Natural killer cell treated with Interleukin-12 subunit alpha and Interleukin-12 subunit beta and Interleukin-15 and Interleukin-18, amount 100 ng/mL, for 72 hours (primary cell): ENCODE measurements at regions not wholly inside any gene's neighbourhood (a gene's known extent, or its start where the extent isn't known, plus 50 kb on each side); places are given as distances from the start of the nearest gene placed in this dataset.
"Not testable (repeated sequence)": the region's sequence is repeated elsewhere in the genome, so short reads cannot be mapped to it uniquely, and the experiment has no call there.

ENCODE experiments used
- ATAC-seq, 2 donors: fragments of 150-1000 bp; cut with Tn5 transposase in 1 of 2; sonication (Bioruptor Pico), chemical (Tn5 transposase) in 1 of 2; 2 replicates each; pipeline ENCODE4 v1.10.0; 2021
- DNase-seq: peaks from one replicate; pipeline ENCODE4 v3.0.0; 2022; ENCODE audit warnings: low spot score
- H3K27ac Mint-ChIP-seq, 2 donors: 1 replicate in 1 of 2; 2 replicates in 1 of 2; pipeline ENCODE4 v1.8.0; 2022; ENCODE audit warnings: mixed read lengths in 2 of 2, mild to moderate bottlenecking in 1 of 2, moderate library complexity in 1 of 2
- H3K27me3 Mint-ChIP-seq, 2 donors: 1 replicate in 1 of 2; 2 replicates in 1 of 2; pipeline ENCODE4 v1.8.0; 2022; ENCODE audit warnings: mixed read lengths in 2 of 2
- H3K36me3 Mint-ChIP-seq: one replicate; pipeline ENCODE4 v1.8.0; 2022; ENCODE audit warnings: mixed read lengths
- H3K4me1 Mint-ChIP-seq, 2 donors: 1 replicate in 1 of 2; 2 replicates in 1 of 2; pipeline ENCODE4 v1.8.0; 2022; ENCODE audit warnings: low read depth in 2 of 2, mixed read lengths in 2 of 2, mild to moderate bottlenecking in 1 of 2
- H3K4me3 Mint-ChIP-seq: one replicate; pipeline ENCODE4 v1.8.0; 2022; ENCODE audit warnings: mixed read lengths
- H3K9me3 Mint-ChIP-seq: 2 replicates; pipeline ENCODE4 v1.8.0; 2022; ENCODE audit warnings: mixed read lengths

DNA sequence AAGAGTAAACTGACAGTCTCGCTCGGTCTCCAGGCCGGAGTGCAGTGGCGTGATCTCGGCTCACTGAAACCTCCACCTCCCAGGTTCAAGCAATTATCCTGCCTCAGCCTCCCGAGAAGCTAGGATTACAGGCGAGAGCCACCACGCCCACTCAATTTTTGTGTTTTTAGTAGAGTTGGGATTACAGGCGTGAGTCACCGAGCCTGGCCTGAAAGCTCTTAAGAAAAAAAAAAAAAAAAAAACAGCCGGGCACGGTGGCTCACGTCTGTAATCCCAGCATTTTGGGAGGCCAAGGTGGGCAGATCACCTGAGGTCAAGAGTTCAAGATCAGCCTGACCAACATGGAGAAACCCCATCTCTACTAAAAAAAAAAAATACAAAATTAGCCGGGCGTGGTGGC lies 55.3 kb upstream of the THOC2 start:
- not testable (repeated sequence) for H3K9me3 Mint-ChIP-seq, H3K4me1 Mint-ChIP-seq, H3K27ac Mint-ChIP-seq, ATAC-seq, H3K27me3 Mint-ChIP-seq, H3K36me3 Mint-ChIP-seq, H3K4me3 Mint-ChIP-seq, DNase-seq

- Mint-ChIP-seq H3K27ac (no peak overlapping the region), H3K4me1 (no peaks in the 10 kb centered on the region), H3K4me3 (no peak overlapping the region)
Measured at GRCh38 chrX:123788744-123789143, 55.9 kb upstream of the THOC2 start.

DNA sequence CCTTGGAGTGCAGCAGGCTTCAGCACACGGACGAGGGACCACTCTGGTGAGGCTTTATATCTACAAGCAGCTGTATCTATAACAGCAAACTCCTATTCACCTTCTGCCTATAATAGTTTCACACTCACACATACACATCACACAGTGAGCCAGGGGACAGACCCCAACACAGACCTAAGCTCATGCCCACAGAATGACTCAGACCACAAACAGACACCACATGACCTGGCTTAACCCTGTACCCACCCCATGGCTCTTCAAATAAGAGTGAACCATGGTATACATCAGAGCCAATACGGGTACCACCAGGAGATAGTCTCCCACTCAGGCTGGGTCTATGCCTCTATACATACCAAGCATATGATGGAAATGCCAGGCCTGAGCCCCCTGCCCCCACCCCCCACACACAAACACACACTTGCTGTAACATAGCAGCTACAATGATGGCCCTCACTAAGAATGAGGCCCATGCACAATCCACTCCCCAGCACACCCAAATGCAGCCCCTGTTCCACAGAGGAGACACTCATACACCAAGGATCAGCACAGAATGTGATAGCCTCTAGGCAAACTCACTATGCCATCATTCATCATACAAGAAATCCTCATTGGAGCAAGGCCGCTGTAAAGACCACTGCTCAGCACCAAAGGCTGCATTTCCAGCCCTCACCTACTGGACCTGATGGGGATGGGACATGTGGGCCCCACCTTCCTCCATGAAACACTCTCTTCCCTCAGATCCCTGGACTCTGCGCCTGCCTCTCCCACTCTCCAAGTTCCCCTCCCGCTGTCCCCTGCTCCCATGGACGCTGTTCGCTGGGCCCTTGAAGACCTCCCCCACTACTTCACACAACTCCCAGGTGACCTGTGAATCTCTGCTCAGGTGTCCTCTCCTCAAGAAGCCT lies 62.1 kb upstream of the XIAP start:
- Mint-ChIP-seq H3K4me1 (peaks cover 4 to 5% of the 10 kb centered on the region in 2 donors), H3K27ac (no peak overlapping the region), H3K36me3 (no peaks in the 10 kb centered on the region), H3K4me3 (no peak overlapping the region), H3K27me3 (no peaks in the 10 kb centered on the region), H3K9me3 (no peaks in the 10 kb centered on the region)
- peak; percentile 55 to 65 for ATAC-seq
- no peak for DNase-seq

More at GRCh38 chrX:123788744-123789143, 55.9 kb upstream of the THOC2 start:
- Mint-ChIP-seq H3K9me3 (no peaks in the 10 kb centered on the region), H3K36me3 (no peaks in the 10 kb centered on the region), H3K27me3 (peaks cover 0 to 6% of the 10 kb centered on the region in 2 donors)
- ATAC-seq (no peak), DNase-seq (no peak)

DNA sequence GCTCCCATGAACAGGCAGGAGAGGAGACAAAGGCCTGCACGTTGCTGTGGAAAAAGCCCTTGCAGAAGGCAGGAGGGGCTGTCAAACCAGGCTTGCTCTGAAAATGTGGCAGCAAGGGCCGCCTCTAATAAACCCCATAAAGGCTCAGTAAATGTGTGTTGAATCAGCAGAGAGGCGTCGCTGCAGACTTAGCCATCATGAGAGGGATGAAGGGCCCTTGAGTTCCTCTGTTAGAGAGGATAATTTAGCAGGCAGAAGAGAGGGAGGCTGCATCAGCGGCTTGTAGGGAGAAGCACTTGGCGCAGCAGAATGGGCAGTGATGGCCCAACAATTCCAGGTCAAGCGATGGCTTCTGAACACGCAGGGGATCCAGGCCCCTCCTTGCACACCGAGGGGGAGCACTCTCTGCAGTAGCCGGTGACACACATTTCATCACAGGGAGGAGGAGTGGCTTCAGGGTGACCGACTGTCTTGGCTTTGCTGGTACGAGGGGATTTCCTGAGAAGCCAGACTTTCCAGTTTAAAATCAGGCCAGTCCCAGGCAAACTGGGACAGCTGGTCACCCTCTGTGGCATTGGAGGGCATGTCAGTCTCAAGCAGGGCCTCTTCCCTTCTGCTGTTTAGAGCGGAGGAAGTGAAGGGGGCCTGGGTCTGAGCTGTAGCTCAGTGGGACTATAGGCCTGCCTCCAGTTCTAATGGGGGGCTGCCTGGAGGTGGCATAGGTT lies 61.0 kb upstream of the XIAP start:
- not testable (repeated sequence) for H3K9me3 Mint-ChIP-seq, H3K36me3 Mint-ChIP-seq, ATAC-seq, H3K27ac Mint-ChIP-seq, H3K27me3 Mint-ChIP-seq, H3K4me3 Mint-ChIP-seq, DNase-seq
- peaks cover 4 to 10% of the 10 kb centered on the region in 2 donors for H3K4me1 Mint-ChIP-seq

GRCh38 chrX:123801901-123802300 lies 58.0 kb upstream of the XIAP start:
- DNase-seq (no peak), ATAC-seq (no peak)
- Mint-ChIP-seq H3K4me3 (no peak overlapping the region), H3K9me3 (no peaks in the 10 kb centered on the region), H3K27me3 (peaks cover 0 to 4% of the 10 kb centered on the region in 2 donors), H3K36me3 (no peaks in the 10 kb centered on the region), H3K27ac (no peak overlapping the region), H3K4me1 (peaks cover 4 to 10% of the 10 kb centered on the region in 2 donors)

- Mint-ChIP-seq H3K4me3 (no peak overlapping the region), H3K4me1 (peaks cover 0 to 6% of the 10 kb centered on the region in 2 donors), H3K9me3 (no peaks in the 10 kb centered on the region), H3K27ac (no peak overlapping the region), H3K27me3 (peaks cover 0 to 4% of the 10 kb centered on the region in 2 donors), H3K36me3 (no peaks in the 10 kb centered on the region)
- ATAC-seq (peak in 1 of 2 donors; percentile 56), DNase-seq (no peak)
Measured at GRCh38 chrX:123803331-123803983, 56.4 kb upstream of the XIAP start.

- H3K4me3 Mint-ChIP-seq = not testable (repeated sequence)
Measured at GRCh38 chrX:123803984-123804365, 55.9 kb upstream of the XIAP start.

DNA sequence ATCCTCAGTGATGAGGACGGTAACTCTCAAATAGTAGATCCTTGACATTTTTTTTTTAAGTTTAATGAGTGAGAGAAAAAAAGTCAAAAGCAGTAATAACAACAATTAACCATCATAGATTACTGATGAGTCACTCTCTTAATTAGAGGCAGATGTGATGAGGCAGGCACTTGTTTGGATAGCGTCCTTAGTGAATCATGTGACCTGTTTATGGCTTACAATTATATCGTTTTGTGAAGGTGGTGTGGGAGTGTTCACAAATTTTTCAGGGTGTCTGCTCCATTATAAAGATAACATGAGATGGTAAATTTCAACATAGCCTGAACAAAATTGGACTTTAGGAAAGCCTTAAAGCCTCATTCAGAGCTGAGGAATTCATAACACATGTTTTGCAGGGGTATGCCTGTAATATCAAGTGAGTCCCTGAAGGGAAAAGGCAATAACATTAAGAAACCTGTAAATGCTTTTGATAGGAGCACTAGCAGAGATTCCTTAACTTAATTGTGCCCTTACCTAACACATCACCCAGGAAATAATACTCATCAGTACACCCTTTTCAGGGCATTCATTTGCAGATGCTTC lies 51.9 kb upstream of the XIAP start:
- Mint-ChIP-seq H3K4me1 (peaks cover 3 to 6% of the 10 kb centered on the region in 2 donors), H3K9me3 (no peaks in the 10 kb centered on the region), H3K27ac (no peak overlapping the region), H3K4me3 (no peak overlapping the region), H3K36me3 (no peaks in the 10 kb centered on the region), H3K27me3 (peaks cover 0 to 7% of the 10 kb centered on the region in 2 donors)
- ATAC-seq (no peak), DNase-seq (no peak)

More at GRCh38 chrX:123803984-123804365, 55.9 kb upstream of the XIAP start:
- not testable (repeated sequence) for H3K27ac Mint-ChIP-seq, H3K27me3 Mint-ChIP-seq, ATAC-seq, H3K4me1 Mint-ChIP-seq, DNase-seq, H3K36me3 Mint-ChIP-seq, H3K9me3 Mint-ChIP-seq

- Mint-ChIP-seq H3K27me3 (peaks cover 0 to 3% of the 10 kb centered on the region in 2 donors), H3K36me3 (no peaks in the 10 kb centered on the region), H3K4me1 (peaks cover 0 to 3% of the 10 kb centered on the region in 2 donors), H3K4me3 (no peak overlapping the region), H3K9me3 (no peaks in the 10 kb centered on the region), H3K27ac (no peak overlapping the region)
- DNase-seq (no peak), ATAC-seq (no peak)
Measured at GRCh38 chrX:123809854-123810375, 49.9 kb upstream of the XIAP start.
